HFF-Myc (cell line): ENCODE measurements at regions not wholly inside any gene's neighbourhood (a gene's known extent, or its start where the extent isn't known, plus 50 kb on each side); places are given as distances from the start of the nearest gene placed in this dataset.

Experiments used
- DNase-seq: peaks from one replicate; pipeline ENCODE4 v3.0.0-alpha.2; 2011; ENCODE audit warnings: low read depth; ENCODE audit errors: extremely low read depth
- H3K4me3 ChIP-seq: replicated peaks from 2 replicates; pipeline ENCODE4 v1.5.1; 2011; ENCODE audit warnings: low read depth, mild to moderate bottlenecking, control low read depth, low read length
- TF ChIP-seq, protein P1 (sequence below): IDR thresholded peaks from 2 replicates; pipeline ENCODE4 v1.5.1; 2012; ENCODE audit warnings: mild to moderate bottlenecking, low read depth, low read length, control low read depth; ENCODE audit errors: missing control alignments

DNA sequence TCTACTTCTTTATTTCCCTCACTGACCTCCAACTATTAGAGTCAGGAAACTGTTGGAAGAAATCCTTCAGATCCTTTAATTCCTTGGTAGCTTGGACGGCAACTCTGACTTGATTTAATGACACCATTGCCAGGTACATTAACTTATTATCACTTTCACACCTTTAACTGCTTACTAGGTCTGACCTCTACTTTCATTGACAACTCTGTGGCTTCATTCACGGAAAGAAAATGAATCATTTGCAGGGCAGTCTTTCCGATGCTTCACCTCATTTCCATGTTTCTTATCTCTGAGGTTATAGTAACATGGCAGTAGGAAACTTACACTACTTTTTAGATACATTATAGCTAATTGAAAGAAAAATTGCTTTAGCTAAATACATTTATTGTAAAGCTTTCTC, 82.6 kb upstream of the PDGFD start:
- DNase-seq: no peak
- no peak overlapping the region for H3K4me3 ChIP-seq
- TF ChIP-seq, protein P1, sequence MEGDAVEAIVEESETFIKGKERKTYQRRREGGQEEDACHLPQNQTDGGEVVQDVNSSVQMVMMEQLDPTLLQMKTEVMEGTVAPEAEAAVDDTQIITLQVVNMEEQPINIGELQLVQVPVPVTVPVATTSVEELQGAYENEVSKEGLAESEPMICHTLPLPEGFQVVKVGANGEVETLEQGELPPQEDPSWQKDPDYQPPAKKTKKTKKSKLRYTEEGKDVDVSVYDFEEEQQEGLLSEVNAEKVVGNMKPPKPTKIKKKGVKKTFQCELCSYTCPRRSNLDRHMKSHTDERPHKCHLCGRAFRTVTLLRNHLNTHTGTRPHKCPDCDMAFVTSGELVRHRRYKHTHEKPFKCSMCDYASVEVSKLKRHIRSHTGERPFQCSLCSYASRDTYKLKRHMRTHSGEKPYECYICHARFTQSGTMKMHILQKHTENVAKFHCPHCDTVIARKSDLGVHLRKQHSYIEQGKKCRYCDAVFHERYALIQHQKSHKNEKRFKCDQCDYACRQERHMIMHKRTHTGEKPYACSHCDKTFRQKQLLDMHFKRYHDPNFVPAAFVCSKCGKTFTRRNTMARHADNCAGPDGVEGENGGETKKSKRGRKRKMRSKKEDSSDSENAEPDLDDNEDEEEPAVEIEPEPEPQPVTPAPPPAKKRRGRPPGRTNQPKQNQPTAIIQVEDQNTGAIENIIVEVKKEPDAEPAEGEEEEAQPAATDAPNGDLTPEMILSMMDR: no peak

DNA sequence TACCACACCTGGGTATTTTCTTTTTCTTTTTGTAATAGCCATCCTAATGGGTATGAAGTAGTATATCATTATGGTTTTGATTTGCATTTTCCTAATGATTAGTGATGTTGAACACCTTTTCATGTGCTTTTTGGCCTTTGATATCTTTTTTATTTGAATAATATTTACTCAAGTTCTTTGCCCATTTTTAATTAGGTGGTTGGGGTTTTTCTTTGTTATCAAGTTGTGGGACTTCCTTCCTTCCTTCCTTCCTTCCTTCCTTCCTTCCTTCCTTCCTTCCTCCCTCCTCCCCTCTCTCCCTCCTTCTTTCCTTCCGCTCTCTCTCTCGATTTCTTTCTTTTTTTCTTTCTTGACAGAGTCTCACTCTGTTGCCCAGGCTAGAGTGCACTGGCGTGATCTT, 75.0 kb upstream of the PDGFD start:
- TF ChIP-seq, protein P1: no peak
- H3K4me3 ChIP-seq: no peak overlapping the region
- DNase-seq: no peak

DNA sequence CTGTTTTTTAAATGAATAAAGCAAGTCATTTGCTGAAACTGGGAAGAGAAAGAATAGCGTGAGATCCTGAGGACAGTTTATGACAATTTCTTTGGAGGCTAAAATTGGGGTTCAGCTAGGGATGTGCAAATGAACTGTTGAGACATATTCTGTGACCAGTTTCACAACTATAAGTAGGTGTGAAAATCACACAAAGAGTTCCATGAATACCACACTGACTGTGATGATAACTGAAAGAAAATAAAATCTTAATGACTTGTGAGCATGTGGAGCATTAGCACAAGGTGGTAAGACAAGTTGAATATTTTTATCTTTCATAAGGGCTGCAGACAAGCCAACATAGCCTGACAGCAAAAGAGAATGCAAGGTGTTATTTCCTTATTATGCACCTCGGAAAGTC, 61.1 kb upstream of the PDGFD start:
- DNase-seq: no peak
- TF ChIP-seq, protein P1: no peak
- no peak overlapping the region for H3K4me3 ChIP-seq

DNA sequence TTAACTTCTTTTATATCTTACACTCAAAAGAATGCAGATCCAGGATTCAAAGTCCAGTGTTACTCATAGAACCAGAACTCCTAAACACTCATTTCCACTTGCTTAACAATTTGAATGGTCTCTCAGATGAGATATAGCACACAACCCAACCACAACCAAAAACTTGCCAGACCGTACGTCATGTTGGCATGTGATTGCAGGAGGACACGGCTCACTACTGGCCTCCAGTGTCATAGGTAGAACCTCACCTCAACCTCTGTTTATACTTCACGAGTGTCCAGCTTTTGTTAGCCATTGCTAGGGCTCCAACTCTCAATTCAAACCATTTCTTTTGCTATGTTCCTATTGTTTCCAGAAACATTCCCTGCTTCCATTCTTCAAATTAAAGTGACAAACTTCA, 58.5 kb upstream of the PDGFD start:
- H3K4me3 ChIP-seq: no peak overlapping the region
- TF ChIP-seq, protein P1: no peak
- DNase-seq: no peak

GRCh38 chr11:104221455-104221854, 57.5 kb upstream of the PDGFD start:
- TF ChIP-seq, protein P1: no peak
- H3K4me3 ChIP-seq: no peak overlapping the region
- no peak for DNase-seq

DNA sequence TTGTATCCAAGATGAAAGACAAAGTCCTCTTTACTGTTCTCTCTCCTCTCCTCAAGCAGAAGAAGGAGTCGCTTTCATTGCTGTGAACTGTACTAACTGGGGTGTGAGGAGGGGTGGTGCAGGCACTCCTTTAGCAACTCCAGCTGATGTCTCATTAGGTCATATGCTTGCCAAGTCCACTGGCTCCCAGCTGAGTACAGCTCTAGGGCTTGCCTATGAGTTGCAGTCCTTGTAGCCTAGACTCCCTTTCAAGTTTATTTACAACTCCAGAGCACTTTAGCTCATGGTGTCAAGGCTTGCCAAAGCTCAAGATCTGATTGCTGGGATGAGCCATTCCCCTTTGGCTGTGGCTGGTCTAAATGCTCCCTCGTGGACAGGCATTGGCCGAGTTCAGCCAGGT, 55.1 kb upstream of the PDGFD start:
- TF ChIP-seq, protein P1: no peak
- no peak overlapping the region for H3K4me3 ChIP-seq
- DNase-seq: no peak

DNA sequence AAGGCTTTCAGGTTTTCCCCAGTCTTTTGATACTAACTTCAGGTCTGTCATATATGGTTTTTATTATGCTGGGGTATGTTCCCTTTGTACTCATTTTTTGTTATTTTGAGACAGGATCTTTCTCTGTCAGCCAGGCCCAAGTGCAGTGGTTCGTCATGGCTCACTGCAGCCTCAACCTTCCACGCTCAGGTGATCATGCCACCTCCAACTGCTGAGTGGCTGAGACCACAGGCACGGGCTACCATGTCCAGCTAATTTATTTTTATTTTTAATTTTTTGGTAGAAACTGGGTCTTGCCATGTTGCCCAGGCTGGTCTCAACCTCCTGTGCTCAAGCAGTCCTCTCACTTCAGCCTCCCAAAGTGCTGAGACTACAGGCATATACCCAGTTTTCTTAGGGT, 50.6 kb upstream of the PDGFD start:
- no peak overlapping the region for H3K4me3 ChIP-seq
- TF ChIP-seq, protein P1: no peak
- no peak for DNase-seq
